PC-9 (cell line): ENCODE measurements at regions not wholly inside any gene's neighbourhood (a gene's known extent, or its start where the extent isn't known, plus 50 kb on each side); places are given as distances from the start of the nearest gene placed in this dataset.

Experiments used
- BruUV-seq: library from RNA; stranded (reverse); fragments of 400-500 nt; replicated peaks from 2 replicates; lab custom pipeline; 2021; lab: Mats Ljungman, UMichigan
- CTCF ChIA-PET: fragments of 300-600 bp; sonication (Branson Sonifier 250); formaldehyde crosslinking; loops from one replicate; lab custom pipeline; 2022; ENCODE audit warnings: antibody characterized with exemption; lab: Charles Lee
- POLR2A ChIA-PET: fragments of 300-600 bp; sonication (Branson Sonifier 250); formaldehyde crosslinking; loops from one replicate; lab custom pipeline; 2022; ENCODE audit warnings: antibody characterized with exemption; ENCODE audit not compliant: unreplicated experiment; lab: Charles Lee
- DNase-seq, 2 experiments: peaks; one replicate each; pipeline versions ENCODE4 v3.0.0 to v3.0.0-alpha.2; 2015 to 2022; ENCODE audit warnings: mixed read lengths in 1 of 2
- H2AFZ ChIP-seq: fragments of 200-600 bp; sonication (generic); 2 replicates; pipeline ENCODE4 v1.8.1; 2017; ENCODE audit warnings: antibody characterized with exemption
- H3F3A ChIP-seq: fragments of 200-600 bp; sonication (generic); 2 replicates; pipeline ENCODE4 v1.8.1; 2017; ENCODE audit warnings: antibody characterized with exemption, mild to moderate bottlenecking, low read depth; ENCODE audit not compliant: insufficient read depth
- H3K27ac ChIP-seq: fragments of 200-600 bp; sonication (generic); 2 replicates; pipeline ENCODE4 v1.6.1; 2016; ENCODE audit warnings: mixed run types
- H3K27me3 ChIP-seq: fragments of 200-600 bp; sonication (generic); 2 replicates; pipeline ENCODE4 v1.6.1; 2016; ENCODE audit warnings: low read depth, mixed run types; ENCODE audit not compliant: insufficient read depth
- H3K36me3 ChIP-seq: fragments of 200-600 bp; sonication (generic); 2 replicates; pipeline ENCODE4 v1.6.1; 2016; ENCODE audit warnings: low read depth, mixed run types
- H3K4me1 ChIP-seq: fragments of 200-600 bp; sonication (generic); replicated peaks from 2 replicates; pipeline ENCODE4 v1.6.1; 2016; ENCODE audit warnings: mixed run types; ENCODE audit not compliant: insufficient read depth
- H3K4me2 ChIP-seq: fragments of 200-600 bp; sonication (generic); 2 replicates; pipeline ENCODE4 v1.6.1; 2017; ENCODE audit warnings: mixed run types
- H3K4me3 ChIP-seq: fragments of 200-600 bp; sonication (generic); 2 replicates; pipeline ENCODE4 v1.6.1; 2016; ENCODE audit warnings: mixed run types
- H3K79me2 ChIP-seq: fragments of 200-600 bp; sonication (generic); 2 replicates; pipeline ENCODE4 v1.6.1; 2017; ENCODE audit warnings: low read depth, mixed run types
- H3K9me2 ChIP-seq: fragments of 200-600 bp; sonication (generic); 2 replicates; pipeline ENCODE4 v1.8.1; 2017; ENCODE audit warnings: mild to moderate bottlenecking; ENCODE audit not compliant: insufficient read depth
- H3K9me3 ChIP-seq: fragments of 200-600 bp; sonication (generic); 2 replicates; pipeline ENCODE4 v1.8.1; 2016; ENCODE audit warnings: low read depth; ENCODE audit not compliant: insufficient read depth
- H4K20me1 ChIP-seq: fragments of 200-600 bp; sonication (generic); 2 replicates; pipeline ENCODE4 v1.8.1; 2017; ENCODE audit not compliant: insufficient read depth
- CTCF ChIP-seq: fragments of 200-600 bp; sonication (generic); conservative IDR thresholded peaks from 2 replicates; pipeline ENCODE4 v1.6.1; 2017; ENCODE audit warnings: mixed run types, antibody characterized with exemption, mild to moderate bottlenecking, moderate library complexity
- EZH2 ChIP-seq: fragments of 200-600 bp; sonication (generic); IDR thresholded peaks from 2 replicates; pipeline ENCODE4 v1.8.0; 2017; ENCODE audit warnings: antibody characterized with exemption, low read depth
- intact Hi-C: fragments of 100-400 bp; cut with micrococcal nuclease; formaldehyde crosslinking; loops from one replicate; pipeline ENCODE4 v1.10.0; 2022; ENCODE audit not compliant: unreplicated experiment

DNA sequence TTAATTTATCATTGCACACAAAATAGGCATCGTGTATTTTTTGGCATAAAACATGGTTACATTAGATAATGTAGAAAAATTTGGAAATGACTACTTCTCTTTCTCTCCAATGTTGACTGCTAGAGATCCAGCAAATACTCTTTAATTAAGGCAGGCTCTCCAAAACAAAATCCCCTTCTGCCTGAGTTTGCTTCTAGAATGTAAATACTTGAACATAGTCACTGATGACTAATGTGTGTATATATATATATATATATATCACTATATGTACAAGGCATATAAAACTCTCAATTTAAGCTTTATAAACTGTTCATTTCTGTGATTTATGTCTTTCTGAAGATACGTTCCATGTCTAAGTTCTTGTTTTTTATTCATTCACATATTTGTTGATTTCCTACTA lies 67.2 kb upstream of the CAMK2D start:
- Histone ChIP-seq H3K4me2 (no peak overlapping the region), H4K20me1 (no peaks in the 10 kb centered on the region), H3K4me3 (no peak overlapping the region), H3K4me1 (no peaks in the 10 kb centered on the region), H3F3A (no peaks in the 10 kb centered on the region), H3K36me3 (no peaks in the 10 kb centered on the region), H3K79me2 (no peaks in the 10 kb centered on the region), H3K27ac (no peak overlapping the region), H3K9me3 (no peaks in the 10 kb centered on the region), H2AFZ (no peak overlapping the region), H3K27me3 (no peaks in the 10 kb centered on the region), H3K9me2 (no peaks in the 10 kb centered on the region)
- no peak for DNase-seq
- ChIA-PET CTCF (no interaction called here), POLR2A (no interaction called here)
- intact Hi-C loops, result no loop called here
- BruUV-seq, result no TSS peak
- TF ChIP-seq EZH2 (no peak), CTCF (no peak)

DNA sequence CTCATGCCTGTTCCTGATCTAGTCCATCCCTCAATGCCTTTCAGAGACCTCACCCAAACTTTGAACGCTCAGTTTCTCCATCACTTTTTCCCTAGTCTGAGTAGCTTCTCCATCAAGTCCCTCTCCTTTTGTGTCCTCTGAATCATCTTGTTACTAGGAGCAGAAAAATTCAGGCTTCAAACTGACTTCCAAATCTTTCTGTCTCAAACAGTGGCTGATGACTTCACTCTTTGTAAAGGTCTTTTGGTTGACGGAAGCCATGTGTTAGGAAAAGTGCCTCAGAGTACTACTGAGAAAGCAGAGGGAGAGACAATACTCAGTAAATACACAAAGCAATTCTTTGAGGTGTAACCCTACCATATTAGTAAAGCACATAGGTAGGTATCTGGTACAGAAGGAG lies 65.7 kb upstream of the CAMK2D start:
- H2AFZ ChIP-seq, result no peak overlapping the region
- H3K27me3 ChIP-seq, result no peaks in the 10 kb centered on the region
- no TSS peak for BruUV-seq
- no peaks in the 10 kb centered on the region for H3K9me2 ChIP-seq
- H3K27ac ChIP-seq, result no peak overlapping the region
- TF ChIP-seq CTCF (no peak), EZH2 (no peak)
- no peaks in the 10 kb centered on the region for H3K79me2 ChIP-seq
- no peaks in the 10 kb centered on the region for H3F3A ChIP-seq
- DNase-seq, result no peak
- no peak overlapping the region for H3K4me2 ChIP-seq
- H4K20me1 ChIP-seq, result no peaks in the 10 kb centered on the region
- no peaks in the 10 kb centered on the region for H3K36me3 ChIP-seq
- CTCF ChIA-PET, result no interaction called here
- intact Hi-C loops, result no loop called here
- POLR2A ChIA-PET, result no interaction called here
- no peaks in the 10 kb centered on the region for H3K9me3 ChIP-seq
- no peaks in the 10 kb centered on the region for H3K4me1 ChIP-seq
- no peak overlapping the region for H3K4me3 ChIP-seq

GRCh38 chr4:113826421-113826820 lies 64.9 kb upstream of the CAMK2D start:
- Histone ChIP-seq H3K27ac (no peak overlapping the region), H3K79me2 (no peaks in the 10 kb centered on the region), H3K4me1 (no peaks in the 10 kb centered on the region), H3K9me3 (no peaks in the 10 kb centered on the region), H4K20me1 (no peaks in the 10 kb centered on the region), H3K4me3 (no peak overlapping the region), H2AFZ (no peak overlapping the region), H3K9me2 (no peaks in the 10 kb centered on the region), H3K4me2 (no peak overlapping the region), H3K36me3 (no peaks in the 10 kb centered on the region), H3K27me3 (no peaks in the 10 kb centered on the region), H3F3A (no peaks in the 10 kb centered on the region)
- TF ChIP-seq EZH2 (no peak), CTCF (no peak)
- no peak for DNase-seq
- BruUV-seq, result no TSS peak
- POLR2A ChIA-PET, result no interaction called here
- CTCF ChIA-PET, result no interaction called here
- intact Hi-C loops, result no loop called here
